Hepatocyte (in vitro differentiated cells): ENCODE measurements at regions not wholly inside any gene's neighbourhood (a gene's known extent, or its start where the extent isn't known, plus 50 kb on each side); places are given as distances from the start of the nearest gene placed in this dataset.

Experiments
- DNase-seq: peaks from one replicate; pipeline ENCODE4 v3.0.0-alpha.2; 2016; ENCODE audit warnings: low spot score
- H2AFZ ChIP-seq: fragments of 200-600 bp; sonication (generic); 2 replicates; pipeline ENCODE4 v1.6.0; 2016; ENCODE audit warnings: antibody characterized with exemption, mild to moderate bottlenecking
- H3K27ac ChIP-seq: fragments of 200-600 bp; sonication (generic); 2 replicates; pipeline ENCODE4 v1.5.1; 2016; ENCODE audit warnings: mild to moderate bottlenecking
- H3K27me3 ChIP-seq: fragments of 200-600 bp; sonication (generic); 2 replicates; pipeline ENCODE4 v1.6.1; 2016
- H3K36me3 ChIP-seq: fragments of 200-600 bp; sonication (generic); replicated peaks from 2 replicates; pipeline ENCODE4 v1.5.1; 2016; ENCODE audit warnings: low read depth; ENCODE audit not compliant: insufficient read depth
- H3K4me1 ChIP-seq: fragments of 200-600 bp; sonication (generic); 2 replicates; pipeline ENCODE4 v1.5.1; 2016; ENCODE audit warnings: mild to moderate bottlenecking, moderate library complexity; ENCODE audit not compliant: insufficient read depth
- H3K4me2 ChIP-seq: fragments of 200-600 bp; sonication (generic); 2 replicates; pipeline ENCODE4 v1.6.0; 2016
- H3K4me3 ChIP-seq: fragments of 200-600 bp; sonication (generic); 2 replicates; pipeline ENCODE4 v1.5.1; 2016; ENCODE audit warnings: mild to moderate bottlenecking
- H3K79me2 ChIP-seq: fragments of 200-600 bp; sonication (generic); 2 replicates; pipeline ENCODE4 v1.6.0; 2017; ENCODE audit warnings: mild to moderate bottlenecking
- H3K9me2 ChIP-seq: fragments of 200-600 bp; sonication (generic); replicated peaks from 2 replicates; pipeline ENCODE4 v1.6.0; 2017; ENCODE audit warnings: mild to moderate bottlenecking; ENCODE audit not compliant: insufficient read depth
- H3K9me3 ChIP-seq: fragments of 200-600 bp; sonication (generic); 2 replicates; pipeline ENCODE4 v1.5.1; 2016; ENCODE audit warnings: low read depth, mild to moderate bottlenecking
- H4K20me1 ChIP-seq: fragments of 200-600 bp; sonication (generic); 2 replicates; pipeline ENCODE4 v1.6.0; 2016; ENCODE audit warnings: mild to moderate bottlenecking; ENCODE audit not compliant: insufficient read depth, poor library complexity, severe bottlenecking
- EZH2 ChIP-seq: fragments of 200-600 bp; sonication (generic); IDR thresholded peaks from 2 replicates; pipeline ENCODE4 v1.6.1; 2016; ENCODE audit warnings: antibody characterized with exemption, mild to moderate bottlenecking, borderline replicate concordance
- EZH2phosphoT487 ChIP-seq: fragments of 200-600 bp; sonication (generic); IDR thresholded peaks from one replicate; pipeline ENCODE4 v1.6.1; 2018; ENCODE audit warnings: antibody characterized with exemption, mild to moderate bottlenecking, low read depth, moderate library complexity; ENCODE audit not compliant: unreplicated experiment, severe bottlenecking
- WGBS: methylation state at CpG from one replicate; pipeline ENCODE4 v1.1.6; 2016; ENCODE audit warnings: low lambda C conversion rate; ENCODE audit errors: missing lambda C conversion rate; 5-methylcytosine and 5-hydroxymethylcytosine counted together
- TF ChIP-seq, protein P1 (sequence below): fragments of 200-600 bp; sonication (generic); IDR thresholded peaks from 2 replicates; pipeline ENCODE4 v1.5.1; 2016; ENCODE audit warnings: antibody characterized with exemption, mild to moderate bottlenecking; ENCODE audit not compliant: poor library complexity

DNA sequence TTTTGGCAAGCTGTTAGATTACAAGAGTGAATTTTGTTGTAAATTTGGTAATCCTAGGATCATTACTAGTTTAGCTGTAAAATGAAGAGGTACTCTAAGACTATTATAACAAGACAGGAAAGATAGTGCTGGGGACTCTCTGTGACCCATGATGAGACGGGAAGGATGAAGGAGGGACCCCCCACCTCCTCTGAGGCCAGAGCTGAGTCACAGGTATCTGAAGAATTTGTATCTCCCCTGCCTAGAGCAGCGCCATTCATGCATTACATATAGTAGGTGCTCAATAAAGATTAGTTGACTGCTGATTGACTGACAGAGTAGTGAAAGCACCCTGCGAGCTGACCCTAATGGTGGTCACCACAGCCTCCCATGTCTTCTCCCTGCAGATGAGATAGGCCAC lies 202.8 kb downstream of the SNX18 start:
- Histone ChIP-seq H3K9me2 (no peaks in the 10 kb centered on the region), H3K4me3 (no peak overlapping the region), H2AFZ (no peak overlapping the region), H3K9me3 (no peaks in the 10 kb centered on the region), H3K27me3 (no peaks in the 10 kb centered on the region), H3K79me2 (no peaks in the 10 kb centered on the region), H3K27ac (no peak overlapping the region), H3K4me2 (no peak overlapping the region), H4K20me1 (no peaks in the 10 kb centered on the region), H3K36me3 (no peaks in the 10 kb centered on the region), H3K4me1 (no peaks in the 10 kb centered on the region)
- 73% methylated on average over 3 of the region's 3 CpGs for WGBS
- no peak for TF ChIP-seq EZH2
- TF ChIP-seq, protein P1, sequence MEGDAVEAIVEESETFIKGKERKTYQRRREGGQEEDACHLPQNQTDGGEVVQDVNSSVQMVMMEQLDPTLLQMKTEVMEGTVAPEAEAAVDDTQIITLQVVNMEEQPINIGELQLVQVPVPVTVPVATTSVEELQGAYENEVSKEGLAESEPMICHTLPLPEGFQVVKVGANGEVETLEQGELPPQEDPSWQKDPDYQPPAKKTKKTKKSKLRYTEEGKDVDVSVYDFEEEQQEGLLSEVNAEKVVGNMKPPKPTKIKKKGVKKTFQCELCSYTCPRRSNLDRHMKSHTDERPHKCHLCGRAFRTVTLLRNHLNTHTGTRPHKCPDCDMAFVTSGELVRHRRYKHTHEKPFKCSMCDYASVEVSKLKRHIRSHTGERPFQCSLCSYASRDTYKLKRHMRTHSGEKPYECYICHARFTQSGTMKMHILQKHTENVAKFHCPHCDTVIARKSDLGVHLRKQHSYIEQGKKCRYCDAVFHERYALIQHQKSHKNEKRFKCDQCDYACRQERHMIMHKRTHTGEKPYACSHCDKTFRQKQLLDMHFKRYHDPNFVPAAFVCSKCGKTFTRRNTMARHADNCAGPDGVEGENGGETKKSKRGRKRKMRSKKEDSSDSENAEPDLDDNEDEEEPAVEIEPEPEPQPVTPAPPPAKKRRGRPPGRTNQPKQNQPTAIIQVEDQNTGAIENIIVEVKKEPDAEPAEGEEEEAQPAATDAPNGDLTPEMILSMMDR: no peak
- TF ChIP-seq EZH2phosphoT487: no peak
- DNase-seq: no peak

DNA sequence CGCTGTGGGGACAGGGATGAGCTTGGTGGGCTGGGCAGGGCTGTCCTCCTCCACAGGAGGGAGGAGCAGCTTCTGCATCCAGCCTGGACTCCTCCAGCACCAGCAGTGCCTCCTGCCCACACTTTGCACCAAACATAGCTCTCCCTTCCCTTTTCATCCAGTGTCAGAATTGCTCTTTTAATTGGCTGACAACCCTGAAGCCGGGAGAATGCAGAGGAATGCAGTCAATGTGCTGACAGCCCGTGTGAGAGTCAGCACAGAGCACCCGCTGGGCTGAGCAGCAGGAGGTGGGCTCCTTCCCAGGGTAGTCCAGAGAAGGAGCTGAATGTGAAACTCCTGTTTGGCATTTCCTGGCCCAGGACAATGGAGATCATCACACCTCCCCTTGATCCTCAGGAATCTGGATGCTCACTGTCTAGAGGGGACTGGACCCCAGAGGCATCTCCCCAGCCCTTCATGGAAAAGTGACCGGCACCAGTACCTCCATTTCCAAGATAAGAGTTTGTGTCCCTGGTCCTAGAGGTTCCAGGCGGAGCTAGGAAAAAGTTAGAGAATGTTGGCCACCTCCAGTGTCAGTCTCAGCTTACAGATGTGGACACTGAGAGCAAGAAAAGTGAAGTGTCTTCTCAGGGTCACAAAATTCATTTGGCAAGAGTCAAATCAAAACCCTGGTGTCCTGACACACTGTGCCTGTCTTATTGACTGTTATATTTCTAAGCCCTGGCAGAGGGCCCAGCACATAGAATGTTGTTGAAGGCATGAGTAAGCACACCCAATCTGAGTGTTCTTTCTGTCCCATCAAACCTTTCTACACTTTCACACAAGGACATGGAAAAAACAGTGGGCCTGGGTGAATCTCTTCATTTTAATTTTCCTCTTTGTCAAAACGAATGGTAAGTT lies 202.1 kb downstream of the SNX18 start:
- no peaks in the 10 kb centered on the region for H3K79me2 ChIP-seq
- no peak overlapping the region for H2AFZ ChIP-seq
- H3K27ac ChIP-seq: no peak overlapping the region
- H3K9me2 ChIP-seq: no peaks in the 10 kb centered on the region
- H3K4me1 ChIP-seq: no peaks in the 10 kb centered on the region
- no peaks in the 10 kb centered on the region for H3K9me3 ChIP-seq
- no peak for DNase-seq
- no peaks in the 10 kb centered on the region for H3K36me3 ChIP-seq
- TF ChIP-seq, protein P1: no peak
- TF ChIP-seq EZH2phosphoT487 (no peak), EZH2 (no peak)
- H3K4me3 ChIP-seq: no peak overlapping the region
- no peak overlapping the region for H3K4me2 ChIP-seq
- H4K20me1 ChIP-seq: no peaks in the 10 kb centered on the region
- no peaks in the 10 kb centered on the region for H3K27me3 ChIP-seq
- 38% methylated on average over 7 of the region's 7 CpGs for WGBS

DNA sequence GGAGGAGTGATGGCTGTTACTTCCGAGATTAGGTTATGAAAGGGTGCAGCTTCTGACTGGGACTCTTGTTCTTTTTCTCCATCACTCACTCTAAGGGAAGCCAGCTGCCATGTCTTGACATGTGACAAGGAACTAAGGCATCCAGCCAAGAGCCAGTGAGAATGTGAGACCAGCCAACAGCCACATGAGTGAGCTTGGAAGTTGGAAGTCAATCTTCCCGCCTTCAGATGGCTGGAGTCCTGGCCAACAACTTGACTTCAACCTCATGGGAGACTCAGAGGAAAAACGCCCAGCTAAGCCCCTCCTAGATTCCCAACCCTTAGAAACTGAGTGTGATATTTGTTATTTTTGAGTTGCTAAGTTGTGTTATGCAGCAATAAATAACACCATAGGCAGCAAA lies 201.1 kb downstream of the SNX18 start:
- DNase-seq: no peak
- Histone ChIP-seq H3K4me1 (peaks cover 3% of the 10 kb centered on the region), H4K20me1 (no peaks in the 10 kb centered on the region), H3K79me2 (no peaks in the 10 kb centered on the region), H2AFZ (no peak overlapping the region), H3K9me2 (no peaks in the 10 kb centered on the region), H3K9me3 (no peaks in the 10 kb centered on the region), H3K27ac (no peak overlapping the region), H3K4me2 (no peak overlapping the region), H3K36me3 (no peaks in the 10 kb centered on the region), H3K4me3 (no peak overlapping the region), H3K27me3 (no peaks in the 10 kb centered on the region)
- WGBS: 88% methylated on average over 3 of the region's 3 CpGs
- TF ChIP-seq EZH2phosphoT487 (no peak), EZH2 (no peak)
- TF ChIP-seq, protein P1: no peak
